HG02885 (cell line): ENCODE measurements at regions not wholly inside any gene's neighbourhood (a gene's known extent, or its start where the extent isn't known, plus 50 kb on each side); places are given as distances from the start of the nearest gene placed in this dataset.
"Not testable (repeated sequence)": the region's sequence is repeated elsewhere in the genome, so short reads cannot be mapped to it uniquely, and the experiment has no call there.

Experiments
- ATAC-seq: cut with Tn5 transposase; IDR thresholded peaks from one replicate; pipeline ENCODE4 v1.9.1; 2021; ENCODE audit warnings: mild to moderate bottlenecking; ENCODE audit not compliant: unreplicated experiment, poor library complexity

DNA sequence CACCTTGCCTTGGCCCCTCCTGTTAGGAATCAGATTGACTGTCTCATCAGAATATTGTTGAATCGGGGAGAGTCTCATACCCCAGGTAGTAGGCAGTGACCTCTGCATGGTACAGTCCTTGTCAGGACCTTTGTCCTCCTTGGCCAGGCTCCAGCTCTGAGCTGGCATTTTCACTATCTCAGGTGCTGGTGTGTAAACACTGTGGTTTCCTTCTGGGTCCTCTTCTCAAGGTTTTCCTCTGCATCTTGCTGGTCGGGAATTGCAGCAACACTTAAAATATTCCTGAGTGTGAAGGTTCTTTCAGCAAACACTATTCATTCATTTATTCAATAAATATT is 69.7 kb upstream of the TAMM41 start:
- not testable (repeated sequence) for ATAC-seq

DNA sequence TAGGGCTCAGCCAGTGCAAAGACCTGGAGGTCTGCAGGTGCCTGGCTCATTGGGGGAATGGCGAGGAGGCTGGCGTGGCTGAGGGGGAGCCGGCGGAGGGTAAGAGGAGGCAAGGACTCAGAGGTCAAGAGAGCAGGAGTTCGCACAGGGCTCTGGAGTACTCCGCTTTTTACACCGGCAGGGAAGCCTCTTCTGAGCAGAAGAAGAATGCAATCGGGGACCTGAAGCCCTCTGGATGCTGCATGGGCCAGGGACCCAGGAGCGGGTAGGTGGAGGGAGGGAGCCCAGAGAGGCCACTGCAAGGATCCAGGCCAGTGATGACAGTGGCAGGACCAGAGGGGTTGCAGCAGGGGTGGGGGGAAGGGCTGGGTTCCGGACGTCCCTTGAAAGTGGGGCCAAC is 70.4 kb upstream of the TAMM41 start:
- no peak for ATAC-seq

DNA sequence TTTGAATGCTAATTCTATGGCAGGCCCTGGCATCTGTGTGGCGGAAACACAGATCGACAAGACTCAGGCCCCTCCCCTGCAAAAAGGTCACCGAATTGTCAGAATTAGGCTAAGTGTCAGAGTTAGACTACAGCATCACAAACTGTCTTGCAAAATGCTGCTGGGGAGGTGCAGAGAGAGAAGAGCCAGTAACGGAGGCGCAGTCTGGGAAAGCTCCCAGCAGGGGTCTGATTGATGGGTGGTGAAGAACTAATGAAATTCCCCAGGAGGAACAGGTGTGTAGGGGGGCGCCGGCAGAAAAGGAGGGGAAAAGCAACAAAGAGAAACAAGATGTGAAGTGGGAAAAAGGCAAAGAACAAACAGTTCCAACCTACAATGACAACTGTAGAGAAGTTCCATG is 72.7 kb upstream of the TAMM41 start:
- ATAC-seq: no peak

DNA sequence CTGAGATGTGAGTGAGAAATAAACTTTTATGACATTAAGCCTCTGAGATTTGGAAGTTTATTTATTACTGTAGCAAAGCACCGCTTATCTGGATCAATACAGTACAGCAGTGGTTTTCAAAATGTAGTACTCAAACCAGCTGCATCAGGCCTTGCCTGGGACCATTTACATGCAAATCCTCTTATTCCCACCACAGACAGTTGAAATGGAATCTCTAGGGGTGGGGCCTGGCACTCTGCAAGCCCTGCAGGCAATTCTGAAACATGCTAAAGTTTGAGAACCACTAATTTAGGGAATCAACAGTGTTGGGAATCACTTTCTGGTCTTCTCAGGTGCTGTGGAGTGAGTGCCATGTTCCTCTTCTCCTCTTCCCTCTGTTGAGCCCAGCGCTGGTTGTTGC is 77.8 kb upstream of the TAMM41 start:
- ATAC-seq: no peak

DNA sequence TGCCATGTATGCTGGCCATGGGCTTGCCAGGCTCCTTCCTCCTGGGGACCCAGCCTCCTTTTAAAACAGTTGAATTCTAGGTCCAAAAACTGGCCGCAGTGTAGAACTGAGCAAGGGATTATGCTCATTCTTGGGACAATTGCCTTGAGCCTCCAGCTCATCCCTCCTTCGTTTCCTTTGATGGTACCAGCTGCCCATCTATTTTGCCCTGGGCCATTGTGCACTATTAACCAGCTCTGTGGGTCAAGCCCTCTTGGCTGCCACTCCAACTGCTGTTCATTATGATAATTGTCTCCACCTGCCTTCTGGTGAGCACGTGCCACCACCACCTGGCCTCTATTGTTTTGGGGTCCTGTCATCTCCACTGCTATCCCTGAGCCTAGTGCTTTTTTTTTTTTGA is 75.8 kb upstream of the SYN2 start:
- ATAC-seq: no peak

DNA sequence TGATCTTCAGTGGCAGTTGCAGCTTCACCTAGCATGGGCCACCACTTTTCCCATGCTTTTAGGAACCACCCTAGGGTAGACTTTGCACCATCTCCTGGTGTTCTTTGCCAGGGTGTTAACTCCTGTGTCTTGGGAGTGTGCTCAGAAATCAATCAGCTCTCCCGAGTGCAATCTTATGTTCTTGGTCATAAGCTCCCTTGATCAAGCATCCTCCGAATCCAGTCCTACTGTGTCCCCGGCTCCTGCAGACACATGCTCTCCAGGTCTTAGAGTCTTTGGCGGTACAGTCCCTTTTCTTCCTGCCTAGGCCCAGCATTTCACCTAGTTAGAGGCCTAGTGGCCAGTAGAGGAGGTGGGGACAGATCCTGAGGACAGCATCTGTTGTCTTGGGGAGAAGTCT is 74.7 kb upstream of the SYN2 start:
- no peak for ATAC-seq

DNA sequence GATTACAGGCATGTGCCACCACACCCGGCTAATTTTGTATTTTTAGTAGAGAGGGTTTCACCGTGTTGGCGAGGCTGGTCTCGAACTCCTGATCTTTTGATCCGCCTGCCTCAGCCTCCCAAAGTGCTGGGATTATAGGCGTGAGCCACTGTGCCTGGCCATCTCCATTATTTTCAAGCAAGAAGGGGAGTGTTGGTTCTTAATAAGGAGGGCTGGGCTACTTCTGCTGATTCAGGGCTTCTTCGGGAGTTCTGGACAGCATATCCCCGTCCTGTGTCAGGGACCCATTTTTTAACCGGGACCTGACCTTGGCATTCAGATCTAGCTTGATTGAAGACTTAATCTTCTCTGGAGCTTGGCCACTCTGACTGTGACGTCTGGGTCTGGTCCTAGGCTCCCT is 74.1 kb upstream of the SYN2 start:
- ATAC-seq: no peak

DNA sequence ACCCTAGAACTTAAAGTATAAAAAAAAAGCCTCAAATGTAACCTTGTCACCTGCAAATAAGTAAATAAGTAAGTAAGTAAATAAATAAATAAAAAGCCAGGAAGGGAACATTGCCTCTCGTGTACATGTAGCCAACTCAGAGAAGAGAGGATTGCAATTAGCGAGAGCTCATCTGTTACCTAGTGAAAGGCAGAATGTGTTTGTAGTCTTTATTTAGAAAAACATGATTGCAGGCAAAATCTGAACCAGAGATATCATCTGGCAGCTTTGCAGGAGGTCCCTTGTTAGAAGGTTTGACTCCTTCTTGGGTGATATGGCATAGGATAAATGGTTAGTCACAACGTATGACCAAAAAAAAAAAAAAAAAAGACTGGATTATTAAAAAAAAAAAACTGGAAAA is 71.6 kb upstream of the SYN2 start:
- ATAC-seq: no peak

DNA sequence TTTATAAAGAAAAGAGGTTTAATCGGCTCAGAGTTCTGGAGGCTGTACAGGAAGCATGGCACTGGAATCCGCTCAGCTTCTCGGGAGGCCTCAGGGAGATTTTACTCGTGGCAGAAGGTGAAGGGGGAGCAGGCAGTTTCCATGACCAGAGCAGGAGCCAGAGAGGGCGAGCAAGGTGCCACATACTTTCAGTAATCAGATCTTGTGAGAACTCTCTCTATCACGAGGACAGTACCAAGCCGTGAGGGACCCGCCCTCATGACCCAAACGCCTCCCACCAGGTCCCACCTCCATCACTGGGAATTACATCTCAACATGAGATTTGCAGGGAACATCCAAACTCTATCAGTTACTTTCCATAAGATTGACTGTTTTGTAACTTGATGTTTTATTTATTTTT is 70.7 kb upstream of the SYN2 start:
- ATAC-seq: no peak

DNA sequence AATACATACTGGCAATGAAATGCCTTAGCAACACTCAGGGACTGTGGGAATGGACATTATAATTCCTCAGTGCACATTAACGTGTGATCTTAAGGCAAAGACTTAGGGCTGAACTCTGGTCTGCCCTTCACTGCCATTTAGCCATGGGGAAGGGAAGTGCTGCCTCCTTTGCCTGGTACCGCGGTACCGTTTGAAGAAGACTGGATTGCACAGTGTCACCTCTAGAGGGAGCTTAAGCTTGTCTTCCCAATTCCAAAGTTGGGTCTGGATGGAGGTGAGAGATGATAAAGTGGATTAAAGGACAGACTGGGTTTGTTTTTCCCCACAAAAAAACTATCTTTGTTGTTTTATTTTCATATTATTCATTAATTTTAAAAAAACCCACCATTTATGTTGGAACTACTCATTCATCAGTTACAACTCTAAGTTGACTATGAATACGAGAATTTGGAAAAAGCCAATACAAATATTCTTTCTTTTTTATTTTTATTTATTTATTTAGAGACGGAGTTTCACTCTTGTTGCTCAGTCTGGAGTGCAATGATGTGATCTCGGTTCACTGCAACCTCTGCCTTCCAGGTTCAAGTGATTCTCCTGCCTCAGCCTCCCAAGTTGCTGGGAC is 60.0 kb upstream of the SYN2 start:
- ATAC-seq: no peak

DNA sequence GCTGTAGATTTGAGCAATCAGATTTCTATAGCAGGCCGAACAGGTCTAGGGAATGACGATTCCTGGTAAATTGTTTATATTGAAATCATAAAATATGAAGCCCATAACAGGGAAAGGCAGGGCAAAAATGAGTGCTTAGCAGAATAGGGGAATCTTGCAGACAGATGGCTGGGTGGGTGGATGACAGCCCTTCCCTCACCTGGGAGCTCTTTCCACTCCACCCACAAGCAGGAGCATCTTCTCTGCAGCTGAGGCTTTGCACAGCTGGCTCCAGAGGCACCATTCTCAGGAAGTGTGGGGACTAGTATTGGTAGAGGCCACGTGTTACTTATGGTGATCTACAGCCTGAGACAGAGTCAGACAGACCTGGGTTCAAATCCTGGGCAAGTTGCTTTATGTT is 55.9 kb upstream of the SYN2 start:
- no peak for ATAC-seq

DNA sequence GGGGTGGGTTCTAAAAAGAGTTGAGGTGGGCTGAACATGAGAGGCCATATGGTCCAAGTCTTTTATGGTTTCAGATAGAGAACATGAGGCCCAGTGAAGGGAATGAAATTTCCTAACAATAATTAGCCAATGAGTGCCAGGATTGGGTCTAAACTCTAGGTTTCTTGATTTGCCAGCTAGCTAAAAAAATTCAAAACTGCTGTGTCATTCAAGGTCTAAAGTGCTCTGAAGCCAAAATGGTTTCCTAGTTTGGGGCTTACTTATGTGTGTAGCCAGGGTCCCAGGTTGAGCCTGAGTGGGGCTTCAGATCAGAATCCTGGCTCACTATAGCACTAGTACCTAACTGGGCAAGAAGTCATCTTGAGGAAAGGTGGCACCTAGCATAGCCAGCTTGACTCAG is 55.3 kb upstream of the SYN2 start:
- no peak for ATAC-seq

DNA sequence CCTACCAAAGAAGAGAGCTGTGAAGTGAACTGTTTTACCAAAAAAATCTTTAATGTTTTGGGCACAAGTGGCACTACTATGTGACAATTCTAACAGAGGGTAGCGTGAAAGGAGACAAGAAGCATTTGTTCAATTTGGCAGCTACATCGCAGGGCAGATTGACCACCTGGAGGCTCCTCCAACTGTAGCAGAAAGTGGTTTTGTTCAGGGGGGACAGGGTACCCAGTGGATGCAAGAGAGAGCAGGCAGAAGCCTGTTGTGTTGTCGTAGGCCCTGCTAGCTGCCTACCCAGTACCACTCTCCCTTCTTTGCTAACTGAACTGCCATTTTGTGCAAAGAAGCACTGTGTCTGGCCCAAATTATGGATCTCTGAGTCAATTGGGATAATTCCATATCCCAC is 54.8 kb upstream of the SYN2 start:
- ATAC-seq: no peak

DNA sequence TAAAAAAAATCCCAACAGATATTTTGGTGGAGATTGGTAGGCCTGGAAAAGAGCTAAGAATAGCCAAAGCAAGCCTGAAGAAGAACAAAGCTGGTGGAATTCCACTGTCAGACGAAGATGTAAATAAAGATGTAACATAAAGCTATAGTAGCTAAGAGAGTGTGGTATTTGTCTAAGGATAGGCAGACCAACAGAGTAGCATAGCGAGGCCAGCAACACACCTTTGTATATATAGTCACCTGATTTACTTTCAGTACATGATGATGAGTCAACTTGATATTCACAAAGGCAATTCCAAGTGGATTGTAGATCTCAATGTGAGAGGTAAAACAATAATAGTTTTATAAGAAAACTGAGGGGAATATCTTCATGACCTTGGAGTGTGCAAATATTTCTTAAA is 53.6 kb upstream of the SYN2 start:
- no peak for ATAC-seq

DNA sequence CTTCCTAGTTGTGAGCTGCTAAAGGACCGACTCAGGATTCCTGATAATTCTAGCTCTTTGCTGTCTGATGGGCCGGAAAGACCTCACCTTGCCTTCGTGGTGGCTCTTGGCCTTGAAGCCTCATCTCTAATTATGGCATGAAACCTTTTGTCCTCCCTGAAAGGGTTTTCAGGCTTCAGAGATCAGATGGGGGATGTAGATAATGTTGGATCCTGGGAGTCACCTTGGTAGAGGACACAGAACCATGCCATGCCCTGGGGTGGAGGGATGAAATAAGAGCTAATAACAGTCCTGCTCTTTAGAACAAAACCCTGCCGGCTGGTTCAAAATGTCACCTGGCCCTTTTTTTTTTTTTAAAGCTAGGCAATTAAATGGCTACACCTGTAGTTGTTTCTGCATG is 50.8 kb upstream of the SYN2 start:
- ATAC-seq: no peak

DNA sequence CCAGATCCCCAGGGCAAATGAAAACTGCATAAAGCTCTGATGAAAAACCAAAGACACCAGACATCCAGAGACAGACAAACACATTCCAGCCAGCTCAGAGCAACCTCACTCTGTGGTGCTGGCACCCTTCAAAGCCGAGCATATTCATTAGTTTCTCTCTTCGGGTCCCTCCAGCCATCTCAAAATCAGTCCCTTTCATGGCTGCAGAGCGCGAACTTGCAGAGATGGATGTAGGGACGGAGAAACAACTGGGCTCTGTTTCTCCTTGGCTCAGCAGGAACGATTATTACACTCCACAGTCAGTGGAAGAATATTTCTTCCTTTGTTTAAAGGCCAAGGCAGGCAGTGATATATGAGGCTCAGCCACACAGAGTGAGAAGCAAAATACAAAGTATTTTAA is 50.4 kb upstream of the SYN2 start:
- ATAC-seq: no peak

DNA sequence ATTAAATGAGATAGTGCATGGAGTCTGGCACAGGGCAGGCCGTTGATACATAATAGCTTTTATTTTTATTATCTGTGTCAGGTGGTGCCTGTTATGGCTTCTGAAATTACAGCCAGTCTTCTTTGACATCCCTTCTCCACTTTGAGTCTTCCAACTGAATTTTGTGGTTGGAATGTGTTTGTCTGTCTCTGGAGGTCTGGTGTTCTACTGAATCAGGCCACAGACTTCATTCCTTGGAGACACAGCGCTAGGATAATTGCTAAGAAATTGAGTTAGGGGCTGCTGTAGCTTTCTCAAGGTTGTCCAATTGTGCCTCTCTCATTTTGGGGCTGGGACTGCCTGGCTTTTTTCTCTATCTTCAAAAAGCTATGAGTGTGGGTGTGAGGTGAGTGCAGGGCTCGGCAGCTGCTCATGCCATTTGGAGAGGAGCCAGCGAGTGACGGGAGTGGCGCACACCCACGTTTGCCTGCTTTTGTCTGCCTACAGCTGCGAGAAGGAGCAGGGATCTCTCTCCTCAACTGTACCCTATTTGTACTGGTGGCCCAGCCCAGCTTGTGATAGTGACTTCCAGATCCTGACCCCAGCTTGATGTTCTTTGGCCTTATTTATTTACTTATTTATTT is 49.8 kb upstream of the SYN2 start:
- ATAC-seq: no peak
